ENCODE measurements at regions not wholly inside any gene's neighbourhood (a gene's known extent, or its start where the extent isn't known, plus 50 kb on each side); places are given as distances from the start of the nearest gene placed in this dataset.

DNA sequence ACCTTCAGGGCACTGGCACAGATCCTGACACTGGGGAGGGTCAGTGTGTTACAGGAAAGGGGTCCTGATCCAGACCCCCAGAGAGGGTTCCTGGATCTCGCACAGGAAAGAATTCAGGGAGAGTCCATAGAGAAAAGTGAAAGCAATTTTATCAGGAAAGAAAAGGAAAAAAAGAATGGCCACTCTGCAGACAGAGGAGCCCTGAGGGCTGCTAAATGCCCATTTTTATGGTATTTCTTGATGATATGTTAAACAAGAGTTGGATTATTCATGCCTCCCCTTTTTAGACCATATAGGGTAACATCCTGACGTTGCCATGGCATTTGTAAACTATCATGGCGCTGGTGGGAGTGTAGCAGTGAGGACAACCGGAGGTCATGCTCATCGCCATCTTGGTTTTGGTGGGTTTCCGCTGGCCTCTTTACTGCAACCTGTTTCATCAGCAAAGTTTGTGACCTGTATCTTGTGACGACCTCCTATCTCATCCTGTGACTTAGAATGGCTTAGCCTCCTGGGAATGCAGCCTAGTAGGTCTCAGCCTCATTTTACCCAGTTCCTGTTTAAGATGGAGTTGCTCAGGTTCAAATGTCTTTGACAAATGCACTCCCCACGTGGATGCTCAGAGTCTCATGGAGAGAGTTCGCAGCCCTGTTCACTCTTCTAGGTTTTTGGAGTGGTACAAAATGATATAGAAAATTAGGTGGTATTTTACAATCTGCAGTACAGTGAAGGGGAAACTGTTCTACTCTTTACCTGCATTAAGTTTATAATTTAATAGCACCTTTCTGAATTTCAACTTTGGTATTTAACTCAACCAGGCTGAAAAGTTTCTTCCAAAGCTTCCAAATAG, 1363.7 kb upstream of the TMEM132C start:
- H3K9me3 Mint-ChIP-seq = no peaks in the 10 kb centered on the region
- H3K79me1 ChIP-seq (ENCODE audit: insufficient read depth, low read depth, low read length, poor library complexity, severe bottlenecking) = no peaks in the 10 kb centered on the region
- no peak overlapping the region for H3K23ac ChIP-seq (ENCODE audit: insufficient read length, low read depth, low read length)
- no peak overlapping the region for H3T11ph ChIP-seq (ENCODE audit: low read length)
- H3K4me2 ChIP-seq (ENCODE audit: insufficient read depth, insufficient read length, low read length) = no peak overlapping the region
- peak overlapping the region in 2 of 3 experiments; percentile 32 to 85; a peak in 3 of 7 replicates for H3K27ac Mint-ChIP-seq
- H3K18ac ChIP-seq (ENCODE audit: insufficient read length, low read depth, low read length) = no peak overlapping the region
- no peak overlapping the region for H3K27ac ChIP-seq (ENCODE audit: insufficient read length, low read depth, low read length)
- no peak for TF ChIP-seq CTCF (conservative IDR thresholded peaks at IDR 0.05)
- peaks cover 3% of the 10 kb centered on the region; the same call in 1 of the 2 replicates for H3K4me1 ChIP-seq (ENCODE audit: insufficient read depth, low read length)
- H3K23me2 ChIP-seq (ENCODE audit: insufficient read length, low read depth, low read length, poor library complexity, severe bottlenecking) = no peaks in the 10 kb centered on the region
- no peak overlapping the region for H2BK120ac ChIP-seq (ENCODE audit: low read depth, low read length, poor library complexity, severe bottlenecking)
- H3K14ac ChIP-seq (ENCODE audit: insufficient read depth, low read length) = no peak overlapping the region
- H3K9ac ChIP-seq (ENCODE audit: extremely low read depth, insufficient read length, low read length) = no peak overlapping the region
- peaks cover 37 to 45% of the 10 kb centered on the region in 2 experiments for H3K4me1 Mint-ChIP-seq
- no peak overlapping the region for H3K4ac ChIP-seq (ENCODE audit: low read depth, low read length)
- no peak for DNase-seq
- H2BK15ac ChIP-seq (ENCODE audit: low read depth, low read length) = no peak overlapping the region
- peaks cover 11% of the 10 kb centered on the region for H3K27me3 Mint-ChIP-seq (ENCODE audit: low read depth)
- no peaks in the 10 kb centered on the region for H3K27me3 ChIP-seq (ENCODE audit: insufficient read depth, low read length)
- no CpG with 5 or more reads among the region's 9 CpGs for WGBS (ENCODE audit: extremely low coverage, insufficient read length, low lambda C conversion rate)
- H2BK20ac ChIP-seq (ENCODE audit: low read depth, low read length, poor library complexity, severe bottlenecking) = peak overlapping the region; percentile 100
- no peak overlapping the region for H2BK12ac ChIP-seq (ENCODE audit: insufficient read length, low read depth, low read length)
- no peak overlapping the region for H2BK5ac ChIP-seq (ENCODE audit: insufficient read length, low read length)
- no peak overlapping the region for H4K5ac ChIP-seq (ENCODE audit: insufficient read length, low read depth, low read length)
- H4K8ac ChIP-seq (replicated peaks; ENCODE audit: insufficient read length, low read depth, low read length) = no peak overlapping the region
- no peak overlapping the region for H2AK5ac ChIP-seq (ENCODE audit: insufficient read length, low read length)
- 0 out of 5 replicates have a peak overlapping the region, but pooled peaks of 1 of the 2 experiments have one; percentile 53 for H3K4me3 Mint-ChIP-seq
- H4K91ac ChIP-seq (ENCODE audit: insufficient read length, low read depth, low read length) = no peak overlapping the region
- H3K9me3 ChIP-seq (ENCODE audit: control insufficient read depth, low read depth, low read length) = no peaks in the 10 kb centered on the region
- H3K36me3 Mint-ChIP-seq (ENCODE audit: insufficient read depth in 1 of 3, low read depth in 3 of 3) = no peaks in the 10 kb centered on the region; a peak in 1 of 7 replicates
- H3K56ac ChIP-seq (ENCODE audit: insufficient read length, low read depth, low read length) = no peak overlapping the region
- no peaks in the 10 kb centered on the region for H3K79me2 ChIP-seq (ENCODE audit: insufficient read depth, low read length)
- peak overlapping the region; percentile 51 for H2AFZ ChIP-seq (ENCODE audit: low read length)
- no peaks in the 10 kb centered on the region for H4K20me1 ChIP-seq (ENCODE audit: control insufficient read depth, insufficient read depth, insufficient read length)

All from H9 (cell line).